Epithelial cell of proximal tubule (primary cell): ENCODE measurements at regions not wholly inside any gene's neighbourhood (a gene's known extent, or its start where the extent isn't known, plus 50 kb on each side); places are given as distances from the start of the nearest gene placed in this dataset.

Experiments used
- DNase-seq: peaks from one replicate; pipeline ENCODE4 v3.0.0-alpha.2; 2011; ENCODE audit warnings: low read depth
- H3K4me3 ChIP-seq: 2 replicates; pipeline ENCODE4 v1.5.1; 2011; ENCODE audit warnings: low read depth, mild to moderate bottlenecking, low read length
- TF ChIP-seq, protein P1 (sequence below): conservative IDR thresholded peaks from 2 replicates; pipeline ENCODE4 v1.5.1; 2012; ENCODE audit warnings: low read depth, mild to moderate bottlenecking, low read length

DNA sequence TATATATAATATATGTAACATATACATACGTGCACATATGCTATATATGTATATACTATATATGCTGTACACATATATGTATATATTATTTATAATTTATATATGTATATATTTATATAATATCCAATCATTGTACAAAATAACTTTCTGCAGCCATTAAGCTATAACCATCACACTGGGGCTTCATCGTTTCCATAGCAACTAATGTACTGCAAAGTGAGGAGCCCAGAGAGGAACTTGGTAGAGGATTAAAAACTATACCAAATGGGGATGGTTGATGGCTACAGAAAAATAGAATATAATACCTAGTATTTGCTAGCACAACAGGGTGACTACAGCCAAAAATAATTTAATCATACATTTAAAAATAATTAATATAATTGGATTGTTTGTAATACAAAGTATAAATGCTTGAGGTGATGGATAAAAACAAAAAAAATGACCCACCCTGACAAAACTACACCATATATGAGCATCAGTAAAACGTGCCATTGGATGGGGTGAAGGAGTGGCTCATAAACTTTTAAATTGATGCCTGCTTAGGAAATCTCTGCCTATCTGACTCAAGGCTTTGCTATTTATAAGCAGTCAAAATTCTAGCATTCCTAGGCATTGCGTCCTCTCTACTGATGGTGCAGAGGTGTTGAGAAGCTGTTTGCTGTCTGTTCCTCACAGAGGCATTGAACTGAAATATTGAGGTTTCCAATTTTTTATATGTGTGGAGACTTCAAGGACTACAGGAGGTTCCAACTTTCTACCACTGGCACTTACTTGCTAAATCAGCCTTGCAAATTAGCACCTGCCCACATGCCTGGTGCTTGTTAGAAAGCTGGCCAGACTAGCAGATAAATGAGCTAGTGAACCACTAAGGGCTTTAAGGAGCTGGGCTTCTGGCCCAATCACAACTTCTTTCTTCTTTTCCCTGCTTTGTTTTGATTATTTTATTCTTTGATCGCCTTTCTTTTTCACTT lies 190.1 kb downstream of the SCP2D1 start:
- no peak overlapping the region for H3K4me3 ChIP-seq
- no peak for DNase-seq
- TF ChIP-seq, protein P1, sequence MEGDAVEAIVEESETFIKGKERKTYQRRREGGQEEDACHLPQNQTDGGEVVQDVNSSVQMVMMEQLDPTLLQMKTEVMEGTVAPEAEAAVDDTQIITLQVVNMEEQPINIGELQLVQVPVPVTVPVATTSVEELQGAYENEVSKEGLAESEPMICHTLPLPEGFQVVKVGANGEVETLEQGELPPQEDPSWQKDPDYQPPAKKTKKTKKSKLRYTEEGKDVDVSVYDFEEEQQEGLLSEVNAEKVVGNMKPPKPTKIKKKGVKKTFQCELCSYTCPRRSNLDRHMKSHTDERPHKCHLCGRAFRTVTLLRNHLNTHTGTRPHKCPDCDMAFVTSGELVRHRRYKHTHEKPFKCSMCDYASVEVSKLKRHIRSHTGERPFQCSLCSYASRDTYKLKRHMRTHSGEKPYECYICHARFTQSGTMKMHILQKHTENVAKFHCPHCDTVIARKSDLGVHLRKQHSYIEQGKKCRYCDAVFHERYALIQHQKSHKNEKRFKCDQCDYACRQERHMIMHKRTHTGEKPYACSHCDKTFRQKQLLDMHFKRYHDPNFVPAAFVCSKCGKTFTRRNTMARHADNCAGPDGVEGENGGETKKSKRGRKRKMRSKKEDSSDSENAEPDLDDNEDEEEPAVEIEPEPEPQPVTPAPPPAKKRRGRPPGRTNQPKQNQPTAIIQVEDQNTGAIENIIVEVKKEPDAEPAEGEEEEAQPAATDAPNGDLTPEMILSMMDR: no peak

DNA sequence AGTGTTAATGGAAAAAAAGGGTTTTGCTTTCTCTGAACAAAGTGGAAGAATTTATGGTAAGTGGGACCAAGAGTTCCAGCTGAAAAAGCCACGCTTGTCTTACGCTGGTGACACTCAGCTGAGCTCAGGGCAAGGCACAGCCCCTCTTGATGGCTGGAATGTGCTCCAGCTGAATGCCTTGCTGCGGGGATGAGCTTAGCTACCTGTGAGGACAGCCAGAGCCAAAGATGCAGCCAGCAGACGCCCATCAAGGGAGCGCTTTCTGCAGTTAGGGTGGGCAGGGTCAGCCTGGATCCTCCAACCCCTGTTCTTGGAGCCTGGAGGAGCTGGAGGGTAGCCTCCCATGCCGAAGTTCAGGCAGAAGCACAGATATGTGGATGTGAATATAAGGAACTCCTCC lies 191.4 kb downstream of the SCP2D1 start:
- TF ChIP-seq, protein P1: no peak
- no peak overlapping the region for H3K4me3 ChIP-seq
- DNase-seq: no peak

DNA sequence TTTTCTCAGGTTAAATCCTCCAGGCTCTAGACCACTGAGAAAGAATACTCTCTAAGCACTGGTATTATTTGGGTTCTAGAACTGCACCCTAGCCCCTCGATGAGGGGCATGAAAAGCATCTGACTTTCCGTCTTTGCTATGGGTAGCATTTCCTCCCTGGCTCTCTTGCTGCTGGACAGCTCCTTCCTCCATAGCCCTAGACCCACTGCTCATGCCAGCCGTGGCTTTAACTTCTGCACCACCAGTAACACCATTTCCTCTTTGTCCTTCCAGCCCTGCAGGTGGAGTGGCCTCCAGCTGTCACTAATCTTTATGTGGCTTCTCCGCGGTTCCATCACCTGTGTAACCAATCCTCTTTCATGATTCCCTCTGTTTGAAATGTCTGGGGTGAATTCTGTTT lies 194.9 kb downstream of the SCP2D1 start:
- H3K4me3 ChIP-seq: no peak overlapping the region
- TF ChIP-seq, protein P1: no peak
- DNase-seq: no peak

DNA sequence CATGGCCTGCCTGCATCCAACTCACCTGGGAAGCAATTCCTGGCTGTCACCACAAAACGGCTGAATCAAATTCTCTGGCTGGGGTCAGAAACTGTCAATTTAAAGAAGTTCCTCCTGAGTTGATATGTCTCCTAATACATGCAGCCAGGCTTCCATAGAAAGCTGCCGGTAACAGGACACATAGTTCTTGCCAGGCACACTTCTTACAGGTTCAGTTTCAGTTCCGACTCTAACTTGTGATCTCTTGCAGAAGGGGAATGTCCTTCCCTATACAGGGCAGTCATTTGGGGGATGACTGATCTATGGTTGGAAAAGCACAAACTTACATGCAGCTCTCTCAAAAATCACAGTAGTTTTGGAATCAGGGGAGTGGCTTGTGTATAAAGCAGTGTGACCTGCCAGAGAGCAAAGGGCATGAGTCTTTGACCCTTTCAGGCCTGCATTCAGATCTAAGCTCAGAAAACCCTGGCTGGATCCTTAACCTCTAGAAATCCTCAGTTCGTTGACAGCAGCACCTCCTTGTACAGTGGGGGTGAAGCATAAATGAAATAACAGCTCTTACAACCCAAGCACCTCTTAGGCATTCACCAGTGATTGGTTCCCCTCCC lies 195.6 kb downstream of the SCP2D1 start:
- TF ChIP-seq, protein P1: no peak
- DNase-seq: no peak
- no peak overlapping the region for H3K4me3 ChIP-seq

DNA sequence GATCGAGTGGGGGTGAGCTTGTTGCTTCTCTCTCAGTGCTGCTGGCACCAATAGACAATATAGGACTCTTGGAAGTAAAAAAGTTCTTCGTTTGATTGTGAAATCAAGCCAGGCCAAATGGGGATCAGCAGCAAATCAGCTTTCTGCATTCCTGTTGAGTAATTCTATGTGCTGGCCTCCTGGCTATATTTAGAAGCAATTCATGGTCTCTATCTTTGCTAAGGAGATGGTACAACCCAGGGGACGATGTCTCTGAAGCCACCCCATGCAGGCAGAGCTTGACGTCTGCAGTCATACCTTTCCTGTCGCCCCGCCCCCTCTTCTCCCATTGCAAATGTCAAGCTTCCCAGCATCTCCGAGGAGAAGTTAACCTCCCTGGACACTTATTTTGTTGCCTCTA lies 199.1 kb downstream of the SCP2D1 start:
- no peak overlapping the region for H3K4me3 ChIP-seq
- no peak for DNase-seq
- TF ChIP-seq, protein P1: no peak

DNA sequence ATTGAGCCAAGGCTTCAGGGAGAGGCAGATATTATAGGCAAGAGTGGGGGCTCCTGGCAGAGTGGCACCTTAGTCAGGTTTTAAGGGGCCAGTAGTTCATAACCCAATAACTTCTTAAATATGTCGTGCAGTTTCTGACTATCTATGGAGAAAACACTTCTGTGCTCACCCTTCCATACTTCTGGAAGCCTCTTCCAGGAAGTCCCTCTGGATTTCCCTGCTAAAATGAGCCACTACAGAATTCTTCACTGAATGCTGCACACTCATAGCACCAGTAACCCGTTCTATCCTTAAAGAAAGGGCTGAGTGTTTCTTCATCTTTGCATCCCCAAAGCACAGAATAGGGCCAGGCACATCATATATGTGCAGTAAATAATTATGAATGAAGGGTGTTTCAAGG lies 198.5 kb upstream of the SLC24A3 start:
- no peak overlapping the region for H3K4me3 ChIP-seq
- no peak for DNase-seq
- TF ChIP-seq, protein P1: no peak
